ENCODE measurements at regions not wholly inside any gene's neighbourhood (a gene's known extent, or its start where the extent isn't known, plus 50 kb on each side); places are given as distances from the start of the nearest gene placed in this dataset.

- no peak for TF ChIP-seq POLR2AphosphoS5 (IDR thresholded peaks at IDR 0.05)
- no peak for TF ChIP-seq CTCF (IDR thresholded peaks at IDR 0.05)
Observed at GRCh38 chr1:192435704-192436103, 118.9 kb downstream of the RGS21 start.
